ENCODE measurements at regions not wholly inside any gene's neighbourhood (a gene's known extent, or its start where the extent isn't known, plus 50 kb on each side); places are given as distances from the start of the nearest gene placed in this dataset.

DNA sequence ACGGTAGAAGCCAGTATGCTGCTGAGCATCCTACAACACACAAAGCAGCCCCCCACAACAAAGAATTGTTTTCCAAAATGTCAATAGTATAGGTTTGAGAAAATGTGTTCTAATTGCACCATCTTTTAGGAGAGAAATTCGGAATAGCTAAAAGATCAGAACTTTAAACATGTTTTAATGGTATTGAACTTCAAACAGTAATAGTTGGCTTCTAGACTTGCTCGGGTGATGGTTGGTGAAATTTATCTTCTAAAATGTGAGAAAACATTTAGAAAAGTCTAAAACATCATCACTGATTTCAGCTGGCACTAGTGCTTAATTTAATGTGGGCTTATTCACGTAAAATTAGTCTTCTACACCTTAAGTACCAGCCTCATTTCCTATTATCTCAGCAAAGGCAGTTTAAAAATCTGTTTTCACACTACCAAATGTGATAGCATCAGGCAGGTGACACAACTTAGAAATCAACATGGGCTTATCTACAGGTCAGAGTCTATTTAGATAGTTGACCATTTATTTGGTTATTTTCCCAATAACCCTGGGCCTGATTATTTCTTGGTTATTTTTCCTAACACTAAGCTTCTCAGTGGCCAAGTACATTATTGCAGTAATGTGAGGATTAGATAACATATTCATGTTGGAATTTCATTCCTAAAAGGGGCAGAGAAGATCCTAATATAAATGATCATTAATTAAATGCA lies 399.3 kb upstream of the PKN2 start:
- no peak for DNase-seq (ENCODE audit: low read depth in 2 of 2)

DNA sequence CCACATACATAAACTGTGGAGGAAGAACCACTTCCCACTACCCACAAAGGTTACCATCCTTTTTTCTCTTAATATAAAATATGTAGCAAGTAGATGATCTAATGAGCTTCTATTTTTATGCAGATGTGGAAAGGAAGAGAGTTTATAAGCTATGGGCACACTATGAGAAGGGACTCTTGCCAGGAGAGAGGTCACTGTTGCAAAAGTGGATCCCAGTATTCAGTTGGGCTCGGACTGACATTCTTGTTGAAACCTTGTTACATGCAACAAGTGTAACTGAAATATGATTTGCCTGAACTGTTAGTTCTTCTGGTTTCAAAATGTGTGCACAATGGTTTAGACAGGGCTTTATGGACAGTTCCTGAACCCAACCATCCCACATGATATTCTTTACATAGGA lies 397.4 kb upstream of the PKN2 start:
- no peak for DNase-seq (ENCODE audit: low read depth in 2 of 2)

DNA sequence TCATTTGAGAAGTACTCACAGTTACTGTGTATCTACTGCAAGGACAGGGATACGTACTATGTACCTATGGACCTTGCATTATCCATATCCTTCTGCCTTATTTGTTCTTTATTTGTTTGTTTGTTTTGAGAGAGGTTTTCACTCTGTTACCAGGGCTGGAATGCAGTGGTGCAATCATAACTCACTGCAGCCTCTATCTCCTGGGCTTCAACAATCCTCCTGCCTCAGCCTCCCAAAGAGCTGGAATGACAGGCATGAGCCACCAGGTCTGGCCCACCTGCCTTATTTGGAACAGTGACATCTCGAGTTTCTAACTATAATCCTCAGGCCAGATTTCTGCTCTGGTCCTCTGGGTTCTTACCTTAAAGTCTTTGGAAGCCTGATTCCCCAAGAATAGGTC lies 395.5 kb upstream of the PKN2 start:
- no peak for DNase-seq (ENCODE audit: low read depth in 2 of 2)

DNA sequence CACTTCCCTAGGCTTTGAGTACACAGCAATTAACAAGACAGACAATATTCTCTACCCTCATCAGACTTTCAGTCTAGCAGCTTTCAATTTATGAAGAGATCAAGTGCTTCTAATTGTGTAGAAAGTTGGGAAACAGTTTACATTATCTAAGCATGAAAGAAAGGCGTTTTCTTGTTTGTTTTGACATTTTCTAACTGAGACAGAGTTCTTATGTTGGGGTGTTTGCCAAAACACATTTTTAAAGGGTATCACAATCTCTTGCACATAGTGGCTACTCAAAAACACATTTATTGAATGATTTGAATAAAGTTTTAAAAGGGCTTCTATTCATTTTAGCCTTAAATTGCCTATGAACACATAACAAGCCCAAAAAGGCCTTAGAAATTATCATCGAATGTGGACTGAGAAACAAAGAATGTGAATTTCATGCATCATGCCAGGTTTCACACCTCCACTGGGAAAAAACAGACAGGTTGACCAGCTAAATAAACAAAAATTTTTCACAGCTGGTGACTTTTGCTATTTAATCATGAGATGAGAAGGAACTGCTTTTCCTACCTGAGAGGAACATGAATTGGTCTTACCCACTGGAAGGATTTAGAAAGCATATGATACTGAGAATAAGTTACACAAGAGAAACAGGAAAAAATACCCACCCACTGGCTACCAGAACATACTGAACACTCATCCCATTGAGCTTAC lies 394.5 kb upstream of the PKN2 start:
- no peak for DNase-seq (ENCODE audit: low read depth in 2 of 2)

DNA sequence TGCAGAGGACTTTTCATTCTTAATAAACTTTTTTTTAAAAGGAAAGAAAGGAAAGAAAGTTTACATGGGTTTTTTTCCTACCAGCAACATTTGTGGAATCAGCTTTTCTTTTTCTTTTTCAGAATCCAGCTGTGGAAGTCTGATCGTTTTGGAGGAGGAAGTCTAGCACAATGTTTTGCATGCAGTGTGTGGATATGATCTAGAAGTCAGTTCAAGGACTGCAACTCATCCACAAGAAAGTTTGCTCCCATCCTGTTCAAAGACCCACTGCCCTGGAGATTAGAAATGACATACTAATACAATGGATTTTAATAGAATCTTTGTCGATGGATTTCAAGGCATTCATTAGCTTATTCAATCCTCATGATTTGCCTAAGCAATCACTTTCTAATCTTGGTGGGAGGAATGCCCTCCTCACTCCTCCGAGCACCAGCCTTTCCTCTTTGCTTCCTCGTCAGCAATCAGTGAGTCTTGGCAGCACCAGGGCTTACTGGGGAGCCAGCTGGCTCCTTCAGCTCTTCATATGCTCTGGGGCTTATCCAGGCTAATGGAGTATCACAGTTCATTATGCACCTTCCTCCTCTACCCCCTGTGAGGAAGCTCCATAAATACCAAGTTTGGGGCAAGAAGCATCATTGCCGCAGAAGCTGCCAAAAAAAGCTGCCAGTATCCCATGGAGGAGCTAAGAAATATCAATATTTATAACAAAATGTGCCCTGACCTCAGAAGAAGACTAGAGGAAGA lies 392.3 kb upstream of the PKN2 start:
- DNase-seq (ENCODE audit: low read depth in 2 of 2) = no peak

DNA sequence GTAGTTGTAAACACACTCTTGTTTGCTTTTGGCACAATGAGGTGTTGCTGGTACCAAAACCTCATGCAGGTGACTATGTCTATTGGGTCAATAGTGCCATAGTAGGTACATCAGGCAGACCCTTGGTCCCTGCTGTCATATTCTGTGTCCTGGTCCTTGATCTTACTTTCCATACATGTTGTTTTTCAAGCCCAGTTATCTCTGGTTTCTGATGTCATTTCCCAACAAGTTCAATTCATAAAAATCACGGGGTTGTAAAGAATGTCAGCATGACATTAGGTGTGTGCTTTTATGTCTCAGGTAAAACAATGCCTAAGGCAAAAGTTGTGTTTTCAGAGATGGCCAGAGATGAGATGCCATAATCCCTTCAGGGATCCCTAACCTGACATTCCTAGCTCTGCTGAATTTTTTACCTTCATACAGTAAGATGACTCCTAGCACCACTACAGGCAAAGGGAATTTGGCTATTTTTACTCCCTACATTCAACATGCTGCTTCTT lies 390.3 kb upstream of the PKN2 start:
- DNase-seq (ENCODE audit: low read depth in 2 of 2) = no peak

DNA sequence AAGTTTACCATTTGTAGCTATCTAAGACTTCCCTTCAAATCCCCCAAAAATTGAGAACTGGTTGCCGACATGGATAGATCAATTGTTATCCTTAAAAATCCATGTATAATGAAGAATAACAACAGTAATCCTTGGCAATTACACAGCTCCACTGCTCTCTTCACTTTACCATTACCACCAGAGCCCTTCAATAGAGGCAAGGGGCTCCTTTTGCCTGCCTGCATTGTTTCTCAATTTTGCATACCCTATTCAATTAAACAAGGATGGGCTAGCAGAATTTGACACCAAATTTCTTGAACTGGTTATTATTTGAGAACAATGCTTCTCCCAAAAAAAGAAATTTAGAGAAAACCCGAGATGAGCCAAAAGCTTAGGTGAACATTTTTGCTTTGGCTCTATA lies 387.8 kb upstream of the PKN2 start:
- no peak for DNase-seq (ENCODE audit: low read depth in 2 of 2)

DNA sequence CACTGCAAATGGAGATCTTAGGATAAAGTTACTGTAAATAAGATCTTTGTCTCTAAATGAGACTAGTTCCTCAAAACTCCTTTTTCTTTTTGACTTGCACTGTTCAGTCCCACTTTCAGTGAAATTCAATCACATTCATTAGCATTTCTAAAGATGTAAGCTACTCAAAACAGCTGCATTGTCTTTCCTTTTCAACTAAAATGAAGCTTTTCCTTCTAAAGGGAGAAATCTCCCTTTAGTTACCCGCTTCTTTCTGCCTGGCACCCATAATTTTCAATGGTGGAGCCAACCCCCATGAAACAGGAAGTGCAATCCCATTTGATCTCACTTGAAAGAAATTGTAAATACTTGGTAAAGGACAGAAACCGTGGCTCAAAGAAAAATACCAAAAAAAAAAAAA lies 387.4 kb upstream of the PKN2 start:
- DNase-seq (ENCODE audit: low read depth in 2 of 2) = no peak

DNA sequence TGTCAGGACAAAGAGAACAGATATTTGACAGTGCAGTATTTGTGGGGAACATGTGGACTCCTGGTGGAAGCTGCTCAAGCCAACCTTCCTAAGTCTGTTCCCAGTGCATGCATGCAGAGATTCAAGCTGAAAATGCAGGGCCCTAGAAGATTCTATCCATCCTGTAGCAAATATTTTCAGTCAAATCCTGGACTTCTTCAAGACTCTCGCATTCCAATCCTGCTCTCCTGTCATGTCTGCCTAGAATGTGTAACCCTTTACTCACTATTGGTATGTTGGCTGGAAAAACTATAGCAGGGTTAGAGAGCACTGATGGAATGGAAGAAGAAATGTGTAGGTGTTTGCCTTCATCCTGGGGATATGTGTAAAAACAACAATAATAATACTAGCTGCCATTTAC lies 385.6 kb upstream of the PKN2 start:
- DNase-seq (ENCODE audit: low read depth in 2 of 2) = no peak

DNA sequence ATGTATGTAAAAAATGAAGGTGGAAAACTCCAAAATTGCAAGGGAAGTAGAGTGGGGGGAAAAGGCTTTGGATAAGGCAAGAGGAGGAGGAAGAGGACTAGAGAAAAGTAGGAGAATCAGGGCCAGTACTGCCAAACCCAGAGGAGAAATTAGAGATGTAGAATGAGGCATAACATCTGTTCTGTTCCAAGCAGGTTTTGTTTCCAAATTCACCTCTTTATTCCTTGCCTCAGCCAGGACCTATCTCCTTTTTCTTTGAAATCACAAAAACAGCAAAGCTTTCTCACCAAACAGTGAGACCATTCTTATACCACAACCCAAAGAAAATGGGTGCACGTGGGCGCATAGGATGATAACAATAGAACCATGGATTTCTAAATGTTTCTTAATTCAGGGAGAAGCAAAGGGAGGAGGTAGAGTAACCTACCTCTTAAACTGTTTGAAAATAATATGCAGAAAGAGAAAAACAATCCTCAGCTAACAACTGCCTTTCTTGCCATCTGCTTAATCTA lies 383.3 kb upstream of the PKN2 start:
- DNase-seq (ENCODE audit: low read depth in 2 of 2) = no peak

DNA sequence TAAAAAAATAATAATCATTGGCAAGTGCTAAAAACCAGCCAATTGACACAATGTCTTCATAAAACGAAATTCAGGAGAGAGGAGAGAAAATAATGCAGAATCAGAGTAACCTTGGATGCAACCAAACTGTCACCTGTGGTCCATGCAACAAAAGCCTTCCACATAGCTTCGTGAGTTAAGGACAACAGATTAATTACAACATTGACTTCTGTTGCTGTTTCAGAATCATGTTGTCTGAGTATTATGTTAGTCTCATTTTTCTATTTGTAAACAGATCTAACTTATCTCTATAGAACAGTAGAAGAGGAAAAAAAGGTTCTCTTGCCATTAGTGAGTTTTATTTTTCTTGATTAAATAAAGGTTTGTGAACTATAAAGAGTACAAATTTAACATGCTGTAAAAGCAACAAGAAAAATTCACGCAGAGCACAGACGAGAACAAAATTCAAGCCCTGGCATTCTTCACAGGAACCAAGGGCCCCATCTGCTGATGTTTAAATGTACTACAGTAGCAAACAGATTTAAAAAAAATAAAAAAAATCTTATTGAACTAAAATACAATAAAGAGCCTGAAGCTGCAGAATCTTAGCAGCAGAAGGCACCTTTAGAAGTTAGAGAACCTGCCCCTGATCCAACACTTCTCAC lies 381.1 kb upstream of the PKN2 start:
- DNase-seq (ENCODE audit: low read depth in 2 of 2) = peak; percentile 3 to 42

DNA sequence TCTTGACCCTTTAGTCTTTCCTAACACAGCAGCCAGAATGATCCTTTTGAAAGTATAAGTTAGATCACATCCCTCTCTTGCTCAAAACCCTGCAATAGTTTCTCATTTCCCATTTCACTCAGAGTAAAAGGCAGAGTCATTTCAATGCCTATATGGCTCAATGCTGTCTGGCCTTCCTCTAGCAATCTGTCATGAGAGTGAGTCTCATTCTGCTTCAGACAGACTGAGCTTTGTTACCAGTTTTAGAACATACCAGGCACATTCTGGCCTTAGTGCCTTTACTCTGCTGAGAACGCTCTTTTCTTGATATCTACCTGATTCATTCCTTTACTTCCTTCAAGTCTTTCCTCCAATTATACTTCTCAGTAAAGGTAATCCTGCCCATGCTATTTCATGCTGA lies 372.8 kb upstream of the PKN2 start:
- DNase-seq (ENCODE audit: low read depth in 2 of 2) = no peak

DNA sequence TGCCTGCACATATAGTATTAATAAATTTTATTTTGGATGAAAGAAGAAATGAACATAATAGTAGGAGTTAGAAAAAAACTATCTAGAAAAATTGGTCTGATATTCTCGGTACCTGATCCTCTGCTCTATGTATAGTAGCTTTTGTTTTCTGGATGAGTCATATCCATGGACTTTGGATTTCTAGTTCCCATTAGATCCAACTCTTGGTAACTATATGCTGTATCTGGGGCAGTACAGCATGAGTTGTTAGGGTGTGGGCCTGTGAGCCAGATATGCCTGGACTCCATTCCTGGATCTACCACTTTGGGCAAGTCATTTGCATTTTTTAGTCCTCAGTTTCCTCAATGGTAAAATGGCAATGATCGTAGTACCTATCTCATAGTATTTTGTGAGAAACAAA lies 372.2 kb upstream of the PKN2 start:
- DNase-seq (ENCODE audit: low read depth in 2 of 2) = no peak

DNA sequence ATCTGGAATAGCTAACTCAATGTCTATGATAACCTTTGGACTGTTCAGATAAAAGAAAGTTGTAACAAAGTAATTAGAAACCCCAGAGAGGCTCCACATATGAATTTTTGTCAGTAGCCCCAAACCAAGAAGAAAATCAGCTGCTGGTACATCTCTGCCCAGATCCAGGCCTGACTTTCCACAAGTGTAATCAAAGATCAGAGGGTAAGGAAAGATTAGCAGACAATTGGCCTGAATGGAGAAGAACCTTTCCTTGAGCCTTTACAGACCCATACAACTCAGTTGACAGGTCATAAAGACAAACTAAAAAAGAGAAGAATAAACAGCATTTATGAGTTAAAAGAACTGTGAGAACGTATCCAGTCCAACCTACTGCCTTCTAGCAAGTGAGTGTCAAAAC lies 366.7 kb upstream of the PKN2 start:
- DNase-seq (ENCODE audit: low read depth in 2 of 2) = no peak

DNA sequence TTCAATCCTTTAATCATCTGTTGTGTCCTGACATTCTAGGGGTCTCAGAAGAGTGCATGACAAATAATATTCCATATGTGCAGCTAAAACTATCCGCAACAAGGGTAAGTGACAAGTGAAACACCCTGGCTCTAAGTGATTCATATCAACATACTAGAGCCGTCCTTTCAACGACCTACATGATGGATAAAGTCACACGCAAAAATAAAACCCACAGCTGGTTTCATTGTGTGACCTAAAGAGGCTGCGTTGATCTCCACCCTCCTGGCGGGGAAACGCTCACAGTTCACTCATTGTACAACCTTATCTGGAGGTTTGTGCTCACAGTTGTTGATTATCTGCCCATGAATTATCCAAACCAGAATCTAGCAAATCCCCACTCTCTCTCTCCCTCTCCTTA lies 365.3 kb upstream of the PKN2 start:
- DNase-seq (ENCODE audit: low read depth in 2 of 2) = no peak

DNA sequence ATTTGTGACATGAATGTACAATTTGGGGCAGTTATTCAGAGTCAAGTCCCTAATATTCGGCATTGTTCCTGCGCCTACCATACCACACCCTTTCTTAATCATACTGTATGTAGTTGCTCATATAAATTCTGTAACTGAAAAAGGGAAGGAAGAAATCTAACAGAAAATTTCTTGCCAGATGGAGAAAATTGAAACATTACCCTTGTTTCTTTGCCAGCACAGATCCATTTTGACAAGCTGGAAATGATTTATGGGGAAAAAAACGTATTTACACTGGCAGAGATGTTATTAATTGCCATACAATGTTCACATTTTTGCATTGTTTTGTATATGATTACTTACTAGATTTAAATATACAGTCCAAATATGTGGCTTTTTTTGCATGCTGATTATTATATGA lies 363.8 kb upstream of the PKN2 start:
- no peak for DNase-seq (ENCODE audit: low read depth in 2 of 2)

DNA sequence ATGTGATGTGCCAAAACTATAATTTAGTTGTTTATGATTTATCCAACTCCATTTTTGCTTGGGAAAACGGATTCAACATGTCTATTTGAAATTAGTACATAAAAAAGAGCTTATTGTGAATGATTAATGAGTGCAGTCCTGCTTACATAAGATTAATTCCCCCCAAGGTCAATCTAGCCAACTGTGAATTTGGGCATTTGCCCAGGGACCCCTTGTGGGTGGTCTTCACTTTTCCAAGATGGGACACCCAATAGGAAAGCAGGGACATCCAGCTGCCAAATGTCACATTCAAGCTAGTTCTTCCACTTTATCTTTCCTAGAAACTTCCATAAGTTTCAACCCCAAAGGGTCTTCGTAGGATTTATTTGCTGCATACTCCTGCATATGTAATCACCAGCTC lies 362.4 kb upstream of the PKN2 start:
- no peak for DNase-seq (ENCODE audit: low read depth in 2 of 2)

DNA sequence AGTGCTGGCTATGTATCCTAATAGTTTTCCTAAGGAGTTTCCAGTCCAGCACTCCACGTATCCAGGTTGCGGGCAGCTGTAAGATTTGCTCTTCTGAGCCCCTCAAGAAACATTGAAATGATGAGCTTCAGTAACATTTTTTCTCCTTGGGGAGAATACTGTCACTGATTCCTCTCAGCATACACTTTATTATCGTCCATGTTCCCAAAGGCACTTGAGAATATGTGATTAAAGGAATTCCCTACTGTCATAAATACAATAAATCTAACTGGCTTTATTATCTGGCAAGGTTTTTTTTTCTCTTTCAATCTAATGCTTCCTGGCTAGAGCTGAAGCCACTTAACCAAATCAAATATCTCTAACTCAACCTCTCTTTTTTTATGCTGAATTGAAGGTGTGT lies 359.2 kb upstream of the PKN2 start:
- no peak for DNase-seq (ENCODE audit: low read depth in 2 of 2)

DNA sequence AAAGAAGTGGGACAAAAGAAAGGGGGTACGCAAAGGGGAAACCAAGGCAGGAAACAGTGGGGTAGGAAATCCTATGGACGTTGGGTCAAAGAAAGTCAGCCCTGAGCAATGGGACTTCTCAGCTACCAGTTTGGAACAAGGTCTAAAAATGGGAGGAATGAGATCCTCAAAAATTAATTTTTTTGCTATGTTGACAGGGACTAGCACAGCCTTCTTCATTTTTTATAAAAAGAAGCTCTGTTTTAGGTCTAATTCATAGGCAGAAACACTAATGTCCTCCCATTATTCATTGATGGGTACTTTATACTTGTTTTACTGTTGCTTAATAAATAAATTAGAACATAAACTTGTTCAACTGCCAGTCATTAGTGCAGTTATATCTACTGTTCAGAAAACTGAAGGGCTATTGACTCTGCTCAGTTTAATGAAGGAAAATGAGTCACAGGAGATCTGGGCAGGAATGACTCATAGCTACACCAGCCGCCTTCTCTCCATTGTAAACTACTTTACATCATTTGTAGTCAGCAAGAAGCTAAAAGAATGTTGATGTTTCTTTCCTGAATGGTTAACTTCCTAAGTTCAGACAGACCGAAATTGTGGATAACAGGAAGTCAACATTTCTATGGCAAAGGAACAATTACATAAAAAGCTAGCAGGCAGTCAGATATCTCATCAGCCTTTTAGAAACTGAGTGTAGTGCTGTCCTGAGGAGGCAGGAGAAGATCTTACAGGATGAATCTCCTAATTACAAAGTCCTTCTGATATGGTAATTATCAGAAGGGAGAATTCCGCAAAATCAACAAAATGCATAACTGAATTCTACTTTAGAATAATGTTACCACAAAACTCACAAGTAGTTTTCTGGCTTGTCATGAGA lies 356.4 kb upstream of the PKN2 start:
- peak; percentile 74 to 97 for DNase-seq (ENCODE audit: low read depth in 2 of 2)

DNA sequence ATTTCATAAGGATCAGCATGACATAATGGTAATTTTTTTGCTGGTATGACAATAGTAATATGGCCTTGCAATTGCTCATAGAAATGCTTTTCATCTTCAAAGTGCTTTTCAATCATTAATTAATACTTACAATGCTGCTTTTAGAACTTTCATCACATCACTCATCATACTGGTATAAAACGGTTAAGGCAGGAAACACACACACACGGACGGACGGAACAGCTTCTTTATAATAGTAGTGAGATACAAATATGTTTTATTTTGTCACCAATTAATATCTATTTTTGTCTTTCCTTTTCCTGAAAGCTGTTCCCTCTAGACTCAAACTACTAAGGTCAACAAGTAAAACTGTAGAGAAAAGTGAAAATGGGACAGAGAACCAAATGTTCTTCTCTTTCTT lies 353.9 kb upstream of the PKN2 start:
- DNase-seq (ENCODE audit: low read depth in 2 of 2) = peak; percentile 27 to 59

DNA sequence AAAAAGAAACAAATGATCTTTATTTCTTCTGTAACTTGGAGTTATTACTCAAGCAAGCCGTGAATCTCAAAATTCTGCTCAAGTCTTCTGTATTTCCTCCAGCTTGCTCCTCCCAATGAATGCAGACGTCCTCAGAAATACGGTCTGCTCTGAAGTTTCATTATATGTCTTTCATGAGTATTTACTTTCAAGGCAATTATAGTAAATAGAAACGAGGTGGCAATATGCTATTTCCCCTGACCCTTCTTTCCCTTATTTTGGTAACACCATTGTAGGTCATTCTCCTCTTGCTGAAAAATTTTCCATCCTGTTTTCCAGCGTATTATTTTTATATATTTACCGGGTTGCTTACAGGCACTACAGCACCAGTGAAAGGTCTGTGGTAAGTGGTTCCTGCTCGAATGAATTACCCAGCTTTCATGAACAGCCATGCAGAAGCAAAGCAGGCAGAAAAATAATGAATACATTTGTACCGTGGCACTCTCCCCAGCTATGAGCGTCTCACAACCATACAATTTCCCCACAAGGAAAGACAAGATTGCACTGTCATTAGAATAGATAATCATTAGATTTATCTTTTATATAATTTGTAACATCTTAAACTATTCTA lies 350.9 kb upstream of the PKN2 start:
- no peak for DNase-seq (ENCODE audit: low read depth in 2 of 2)
